AG09319 (cell line): ENCODE measurements at regions not wholly inside any gene's neighbourhood (a gene's known extent, or its start where the extent isn't known, plus 50 kb on each side); places are given as distances from the start of the nearest gene placed in this dataset.

ENCODE experiments used
- DNase-seq: peaks from one replicate; pipeline ENCODE4 v3.0.0-alpha.2; 2010; ENCODE audit warnings: low read depth; ENCODE audit errors: extremely low read depth
- CTCF ChIP-seq: IDR thresholded peaks from 2 replicates; pipeline ENCODE4 v1.5.1; 2011; ENCODE audit warnings: low read depth, mild to moderate bottlenecking, inconsistent platforms, low read length, moderate library complexity

GRCh38 chr4:122973465-122973864 lies 51.1 kb upstream of the NUDT6 start:
- no peak for TF ChIP-seq CTCF
- DNase-seq, result no peak

- TF ChIP-seq CTCF, result no peak
- no peak for DNase-seq
Measured at GRCh38 chr4:122976111-122976510, 53.7 kb upstream of the NUDT6 start.

GRCh38 chr4:122977103-122977502 lies 54.7 kb upstream of the NUDT6 start:
- no peak for DNase-seq
- TF ChIP-seq CTCF, result no peak

- no peak for TF ChIP-seq CTCF
- no peak for DNase-seq
Measured at GRCh38 chr4:122978109-122978508, 55.7 kb upstream of the NUDT6 start.

GRCh38 chr4:122978789-122979188 lies 56.4 kb upstream of the NUDT6 start:
- TF ChIP-seq CTCF, result no peak
- no peak for DNase-seq

- DNase-seq, result no peak
- no peak for TF ChIP-seq CTCF
Measured at GRCh38 chr4:122980860-122981259, 58.5 kb upstream of the NUDT6 start.

GRCh38 chr4:122988696-122989095 lies 66.3 kb upstream of the NUDT6 start:
- no peak for TF ChIP-seq CTCF
- DNase-seq, result no peak
